ENCODE measurements at regions not wholly inside any gene's neighbourhood (a gene's known extent, or its start where the extent isn't known, plus 50 kb on each side); places are given as distances from the start of the nearest gene placed in this dataset.
"Not testable (repeated sequence)": the region's sequence is repeated elsewhere in the genome, so short reads cannot be mapped to it uniquely, and the experiment has no call there.

DNA sequence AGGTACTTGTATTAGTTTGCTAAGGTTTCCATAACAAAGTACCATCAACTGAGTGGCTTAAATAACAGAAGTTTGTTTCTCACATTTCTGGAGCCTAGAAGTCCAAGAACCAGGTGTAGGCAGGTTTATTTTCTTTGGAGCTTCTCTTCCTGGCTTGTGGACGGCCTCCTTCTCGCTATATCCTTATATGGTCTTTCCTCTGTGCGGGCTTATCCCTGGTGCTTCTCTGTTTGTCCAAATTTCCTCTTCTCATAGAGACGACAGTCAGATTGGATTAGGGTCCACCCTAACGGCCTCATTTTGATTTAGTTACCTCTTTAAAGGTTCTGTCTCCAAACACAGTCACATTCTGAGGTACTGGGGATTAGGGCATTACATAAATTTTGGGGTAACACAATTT is 88.3 kb downstream of the RMI1 start:
- DNase-seq (ENCODE audit: low spot score) = no peak
- in situ Hi-C loops (cut with MboI; ENCODE audit: low sequenced_read_pairs, unreplicated experiment) = no loop called here
- TF ChIP-seq, protein P1, sequence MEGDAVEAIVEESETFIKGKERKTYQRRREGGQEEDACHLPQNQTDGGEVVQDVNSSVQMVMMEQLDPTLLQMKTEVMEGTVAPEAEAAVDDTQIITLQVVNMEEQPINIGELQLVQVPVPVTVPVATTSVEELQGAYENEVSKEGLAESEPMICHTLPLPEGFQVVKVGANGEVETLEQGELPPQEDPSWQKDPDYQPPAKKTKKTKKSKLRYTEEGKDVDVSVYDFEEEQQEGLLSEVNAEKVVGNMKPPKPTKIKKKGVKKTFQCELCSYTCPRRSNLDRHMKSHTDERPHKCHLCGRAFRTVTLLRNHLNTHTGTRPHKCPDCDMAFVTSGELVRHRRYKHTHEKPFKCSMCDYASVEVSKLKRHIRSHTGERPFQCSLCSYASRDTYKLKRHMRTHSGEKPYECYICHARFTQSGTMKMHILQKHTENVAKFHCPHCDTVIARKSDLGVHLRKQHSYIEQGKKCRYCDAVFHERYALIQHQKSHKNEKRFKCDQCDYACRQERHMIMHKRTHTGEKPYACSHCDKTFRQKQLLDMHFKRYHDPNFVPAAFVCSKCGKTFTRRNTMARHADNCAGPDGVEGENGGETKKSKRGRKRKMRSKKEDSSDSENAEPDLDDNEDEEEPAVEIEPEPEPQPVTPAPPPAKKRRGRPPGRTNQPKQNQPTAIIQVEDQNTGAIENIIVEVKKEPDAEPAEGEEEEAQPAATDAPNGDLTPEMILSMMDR (IDR thresholded peaks at IDR 0.05; ENCODE audit: borderline replicate concordance, control extremely low read depth, extremely low read depth, insufficient read depth, missing control alignments) = no peak

DNA sequence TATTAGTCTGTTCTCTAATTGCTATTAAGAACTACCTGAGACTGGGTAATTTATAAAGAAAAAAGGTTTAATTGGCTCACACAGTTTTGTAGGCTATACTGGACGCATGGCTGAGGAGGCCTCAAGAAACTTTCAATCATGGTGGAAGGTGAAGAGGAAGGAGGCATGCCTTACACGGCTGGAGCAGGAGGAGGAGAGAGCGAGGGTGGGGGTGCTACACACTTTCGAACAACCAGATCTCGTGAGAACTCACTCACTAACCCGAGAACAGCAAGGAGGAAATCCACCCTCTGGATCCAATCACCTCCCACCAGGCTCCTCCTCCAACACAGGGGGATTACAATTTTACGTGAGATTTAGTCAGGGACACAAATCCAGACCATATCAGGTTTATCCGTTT is 90.0 kb downstream of the RMI1 start:
- TF ChIP-seq, protein P1 (IDR thresholded peaks at IDR 0.05; ENCODE audit: borderline replicate concordance, control extremely low read depth, extremely low read depth, insufficient read depth, missing control alignments) = no peak
- in situ Hi-C loops (cut with MboI; ENCODE audit: low sequenced_read_pairs, unreplicated experiment) = no loop called here
- no peak for DNase-seq (ENCODE audit: low spot score)

DNA sequence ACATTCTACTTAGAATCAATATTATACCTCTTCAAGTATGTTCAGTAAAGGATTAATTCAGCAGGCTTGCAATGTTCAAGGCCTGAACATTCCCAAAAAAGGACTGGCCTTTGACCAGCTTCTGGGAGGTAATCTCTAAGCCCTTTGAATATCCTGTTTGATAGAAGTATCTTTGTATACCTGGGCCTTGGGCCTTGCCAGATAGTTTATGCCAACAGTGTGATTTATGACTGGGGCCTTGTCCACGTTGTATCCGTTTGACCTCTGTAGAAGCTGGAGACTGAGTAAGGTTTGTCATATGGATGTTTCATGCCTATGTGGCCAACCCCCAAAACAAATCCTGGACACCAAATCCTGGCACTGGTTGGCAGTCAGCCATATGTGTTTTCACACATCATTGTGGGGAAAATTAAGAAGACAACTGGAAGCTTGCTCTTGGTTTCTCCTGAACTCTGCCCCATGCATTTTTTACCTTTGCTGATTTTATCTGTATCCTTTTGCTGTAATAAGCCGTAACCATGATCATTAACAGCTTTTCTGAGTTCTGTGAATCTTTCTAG is 92.1 kb downstream of the RMI1 start:
- DNase-seq (ENCODE audit: low spot score) = no peak
- in situ Hi-C loops (cut with MboI; ENCODE audit: low sequenced_read_pairs, unreplicated experiment) = no loop called here
- TF ChIP-seq, protein P1 (IDR thresholded peaks at IDR 0.05; ENCODE audit: borderline replicate concordance, control extremely low read depth, extremely low read depth, insufficient read depth, missing control alignments) = no peak

DNA sequence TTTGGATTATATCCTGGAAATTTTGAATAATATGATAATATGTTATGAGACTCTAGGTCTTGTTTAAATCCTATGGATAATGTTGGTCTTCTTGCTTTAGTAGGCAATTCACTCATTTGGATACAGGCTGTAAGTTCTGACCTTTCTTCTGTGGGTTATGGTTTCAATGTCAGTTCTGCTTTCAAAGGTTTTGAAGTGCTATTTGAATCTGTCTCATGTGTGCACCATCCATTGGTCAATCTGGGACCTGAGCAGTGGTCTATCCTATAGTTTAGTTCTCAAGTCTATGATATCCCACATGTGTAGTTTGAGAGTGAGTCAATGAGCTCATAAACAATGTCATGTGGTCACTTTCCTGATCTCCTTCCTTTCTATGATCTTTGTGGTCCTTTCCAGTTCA is 94.4 kb downstream of the RMI1 start:
- TF ChIP-seq, protein P1 (IDR thresholded peaks at IDR 0.05; ENCODE audit: borderline replicate concordance, control extremely low read depth, extremely low read depth, insufficient read depth, missing control alignments) = no peak
- no peak for DNase-seq (ENCODE audit: low spot score)
- in situ Hi-C loops (cut with MboI; ENCODE audit: low sequenced_read_pairs, unreplicated experiment) = no loop called here

DNA sequence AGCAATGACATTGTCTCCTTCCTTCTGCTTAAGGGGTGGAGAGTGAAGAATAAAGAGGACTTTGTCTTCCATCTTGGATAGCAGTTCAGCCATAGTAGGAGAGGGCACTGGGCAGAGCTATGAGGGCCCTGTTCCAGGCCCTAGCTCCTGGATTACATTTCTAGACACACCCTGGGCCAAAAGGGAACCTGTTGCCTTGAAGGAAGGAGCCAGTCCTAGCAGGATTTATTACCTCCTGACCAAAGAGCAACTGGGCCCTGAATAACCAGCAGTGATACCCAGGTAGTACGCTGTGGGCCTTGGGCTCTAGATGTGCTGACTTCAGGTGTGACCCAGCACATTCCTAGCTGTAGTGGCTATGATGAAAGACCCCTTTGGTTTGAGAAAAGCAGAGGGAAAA is 95.8 kb downstream of the RMI1 start:
- in situ Hi-C loops (cut with MboI; ENCODE audit: low sequenced_read_pairs, unreplicated experiment) = no loop called here
- TF ChIP-seq, protein P1 (IDR thresholded peaks at IDR 0.05; ENCODE audit: borderline replicate concordance, control extremely low read depth, extremely low read depth, insufficient read depth, missing control alignments) = no peak
- DNase-seq (ENCODE audit: low spot score) = no peak

DNA sequence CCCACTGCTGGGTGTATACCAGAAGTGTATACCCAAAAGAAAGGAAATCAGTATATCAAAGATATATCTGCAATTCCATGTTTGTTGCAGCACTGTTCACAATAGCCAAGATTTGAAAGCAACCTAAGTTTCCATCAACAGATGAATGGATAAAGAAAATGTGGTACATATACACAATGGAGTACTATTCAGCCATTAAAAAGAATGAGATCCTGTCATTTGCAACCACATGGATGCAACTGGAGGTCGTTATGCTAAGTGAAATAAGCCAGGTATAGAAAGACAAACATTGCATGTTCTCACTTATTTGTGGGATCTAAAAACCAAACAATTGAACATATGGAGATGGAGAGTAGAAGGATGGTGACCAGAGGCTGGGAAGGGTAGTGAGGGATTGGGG is 97.2 kb downstream of the RMI1 start:
- DNase-seq (ENCODE audit: low spot score); in situ Hi-C loops (cut with MboI; ENCODE audit: low sequenced_read_pairs, unreplicated experiment): not testable (repeated sequence)

DNA sequence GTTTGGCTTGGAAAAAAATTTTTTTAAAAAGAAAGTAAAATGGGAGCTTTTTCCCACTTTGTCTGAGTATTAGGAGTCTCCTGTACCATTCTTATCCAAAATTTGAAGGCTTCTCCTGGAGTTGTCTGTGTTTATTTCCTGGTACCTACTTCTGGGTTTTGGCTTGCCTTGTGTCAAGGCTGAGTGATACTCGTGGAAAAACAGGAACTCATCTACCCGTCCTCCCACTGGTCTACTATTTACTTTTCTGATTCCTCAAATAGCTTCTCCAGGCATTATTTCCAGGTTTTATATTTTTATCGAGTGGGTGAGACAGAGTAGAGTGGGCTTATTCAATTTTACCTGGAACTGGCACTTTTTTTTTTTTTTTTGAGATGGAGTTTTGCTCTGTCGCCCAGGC is 99.4 kb downstream of the RMI1 start:
- in situ Hi-C loops (cut with MboI; ENCODE audit: low sequenced_read_pairs, unreplicated experiment) = no loop called here
- no peak for DNase-seq (ENCODE audit: low spot score)
- TF ChIP-seq, protein P1 (IDR thresholded peaks at IDR 0.05; ENCODE audit: borderline replicate concordance, control extremely low read depth, extremely low read depth, insufficient read depth, missing control alignments) = no peak

All from GM13976 (cell line).